Loucy (cell line): ENCODE measurements at regions not wholly inside any gene's neighbourhood (a gene's known extent, or its start where the extent isn't known, plus 50 kb on each side); places are given as distances from the start of the nearest gene placed in this dataset.

ENCODE experiments used
- EZH2phosphoT487 ChIP-seq: fragments of 200-600 bp; IDR thresholded peaks from 2 replicates; pipeline ENCODE4 v1.6.1; 2018; ENCODE audit warnings: antibody characterized with exemption, mild to moderate bottlenecking, moderate library complexity, borderline replicate concordance
- TF ChIP-seq, protein P1 (sequence below): fragments of 200-600 bp; sonication (generic); conservative IDR thresholded peaks from 2 replicates; pipeline ENCODE4 v1.5.1; 2014; ENCODE audit warnings: mild to moderate bottlenecking, antibody characterized with exemption, low read length

DNA sequence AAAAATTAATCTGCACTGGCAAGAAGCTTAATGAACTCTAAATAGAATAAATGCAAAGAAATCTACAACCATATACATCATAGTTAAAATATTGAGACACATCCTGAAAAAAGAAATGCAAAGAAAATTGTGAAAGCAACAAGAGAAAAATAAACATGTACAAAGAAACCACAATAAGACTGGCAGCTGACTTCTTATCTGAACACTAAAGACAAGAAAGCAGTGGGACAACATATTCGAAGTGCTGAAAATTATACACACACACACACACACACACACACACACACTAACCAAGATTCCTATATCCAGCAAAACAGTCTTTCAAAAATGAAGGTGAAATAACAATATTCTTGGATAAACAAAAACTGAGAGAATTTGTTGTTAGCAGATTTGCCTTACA, 366.5 kb upstream of the C16orf82 start:
- TF ChIP-seq, protein P1, sequence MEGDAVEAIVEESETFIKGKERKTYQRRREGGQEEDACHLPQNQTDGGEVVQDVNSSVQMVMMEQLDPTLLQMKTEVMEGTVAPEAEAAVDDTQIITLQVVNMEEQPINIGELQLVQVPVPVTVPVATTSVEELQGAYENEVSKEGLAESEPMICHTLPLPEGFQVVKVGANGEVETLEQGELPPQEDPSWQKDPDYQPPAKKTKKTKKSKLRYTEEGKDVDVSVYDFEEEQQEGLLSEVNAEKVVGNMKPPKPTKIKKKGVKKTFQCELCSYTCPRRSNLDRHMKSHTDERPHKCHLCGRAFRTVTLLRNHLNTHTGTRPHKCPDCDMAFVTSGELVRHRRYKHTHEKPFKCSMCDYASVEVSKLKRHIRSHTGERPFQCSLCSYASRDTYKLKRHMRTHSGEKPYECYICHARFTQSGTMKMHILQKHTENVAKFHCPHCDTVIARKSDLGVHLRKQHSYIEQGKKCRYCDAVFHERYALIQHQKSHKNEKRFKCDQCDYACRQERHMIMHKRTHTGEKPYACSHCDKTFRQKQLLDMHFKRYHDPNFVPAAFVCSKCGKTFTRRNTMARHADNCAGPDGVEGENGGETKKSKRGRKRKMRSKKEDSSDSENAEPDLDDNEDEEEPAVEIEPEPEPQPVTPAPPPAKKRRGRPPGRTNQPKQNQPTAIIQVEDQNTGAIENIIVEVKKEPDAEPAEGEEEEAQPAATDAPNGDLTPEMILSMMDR, result no peak
- TF ChIP-seq EZH2phosphoT487, result no peak
